Muscle of leg (tissue), 3 donors: ENCODE measurements at regions not wholly inside any gene's neighbourhood (a gene's known extent, or its start where the extent isn't known, plus 50 kb on each side); places are given as distances from the start of the nearest gene placed in this dataset.

ENCODE experiments used
- DNase-seq: peaks from one replicate; pipeline ENCODE4 v3.0.0; 2013
- H3K27ac ChIP-seq: one replicate; pipeline ENCODE4 v1.5.1; 2013; ENCODE audit warnings: mild to moderate bottlenecking, low read length, control low read depth
- H3K27me3 ChIP-seq: one replicate; pipeline ENCODE4 v1.6.1; 2013; ENCODE audit warnings: low read length; ENCODE audit not compliant: control insufficient read depth, insufficient read depth
- H3K36me3 ChIP-seq: one replicate; pipeline ENCODE4 v1.6.1; 2013; ENCODE audit warnings: low read length; ENCODE audit not compliant: control insufficient read depth, insufficient read depth
- H3K4me1 ChIP-seq: one replicate; pipeline ENCODE4 v1.6.1; 2013; ENCODE audit warnings: low read length; ENCODE audit not compliant: control insufficient read depth, insufficient read depth
- H3K4me3 ChIP-seq: one replicate; pipeline ENCODE4 v1.5.1; 2013; ENCODE audit warnings: low read length, control low read depth
- H3K9me3 ChIP-seq: replicated peaks from 2 replicates; pipeline ENCODE4 v1.6.1; 2013; ENCODE audit warnings: low read depth, low read length; ENCODE audit not compliant: control insufficient read depth
- WGBS: methylation state at CpG from one replicate; pipeline ENCODE4 v1.1.5; 2013; ENCODE audit warnings: missing lambda C conversion rate; ENCODE audit not compliant: insufficient coverage; 5-methylcytosine and 5-hydroxymethylcytosine counted together

DNA sequence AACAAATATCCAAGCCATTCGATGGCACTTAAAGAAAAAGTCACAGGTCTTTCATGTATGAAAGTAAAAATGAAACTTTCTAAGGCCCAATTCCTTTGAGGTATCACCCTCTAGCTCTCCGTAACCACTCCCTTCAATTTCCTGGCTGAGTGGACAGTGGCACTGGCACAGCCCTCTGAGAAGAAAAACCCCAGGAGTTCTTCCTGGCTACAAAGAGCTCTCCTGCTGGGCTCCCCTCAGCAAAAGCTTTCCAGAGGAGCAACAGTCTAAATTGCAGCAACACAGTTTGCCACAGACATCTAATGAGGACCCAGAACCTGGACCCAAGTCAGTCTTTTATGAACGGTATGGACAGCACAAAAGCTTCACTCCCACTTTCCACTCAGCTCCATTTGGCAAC, 71.8 kb downstream of the FUNDC1 start:
- Histone ChIP-seq H3K9me3 (no peaks in the 10 kb centered on the region), H3K4me3 (no peak overlapping the region)
- WGBS, result 69% methylated on average over 1 of the region's 3 CpGs

DNA sequence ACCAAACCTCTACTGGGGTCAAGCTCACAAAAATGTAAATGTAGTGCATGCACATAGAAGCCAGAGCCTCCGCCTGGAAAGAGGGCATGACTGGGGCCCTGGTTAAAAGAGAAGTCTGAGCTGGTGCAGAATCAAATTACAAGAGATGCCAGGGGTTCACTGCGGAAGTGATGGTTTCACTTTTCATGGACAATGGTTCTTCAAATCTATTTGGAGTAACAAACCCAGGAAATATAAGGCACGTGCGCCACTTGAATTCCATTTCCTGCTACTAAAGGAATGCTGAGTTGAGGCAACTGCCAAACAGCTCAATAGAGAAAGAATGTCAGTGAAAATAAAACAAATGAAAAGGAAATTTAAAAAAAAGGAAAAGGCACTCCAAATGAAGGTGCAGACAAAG, 79.8 kb downstream of the FUNDC1 start:
- WGBS, result 80% methylated on average over 1 of the region's 4 CpGs
- Histone ChIP-seq H3K4me1 (no peaks in the 10 kb centered on the region), H3K4me3 (no peak overlapping the region), H3K36me3 (no peaks in the 10 kb centered on the region), H3K27me3 (peaks cover 8% of the 10 kb centered on the region), H3K27ac (no peak overlapping the region), H3K9me3 (no peaks in the 10 kb centered on the region)
- DNase-seq, result peak; percentile 61

More for the DNA sequence above, 71.8 kb downstream of the FUNDC1 start:
- Histone ChIP-seq H3K27me3 (peaks cover 10% of the 10 kb centered on the region), H3K36me3 (no peaks in the 10 kb centered on the region), H3K27ac (no peak overlapping the region), H3K4me1 (no peaks in the 10 kb centered on the region)
- DNase-seq, result no peak

DNA sequence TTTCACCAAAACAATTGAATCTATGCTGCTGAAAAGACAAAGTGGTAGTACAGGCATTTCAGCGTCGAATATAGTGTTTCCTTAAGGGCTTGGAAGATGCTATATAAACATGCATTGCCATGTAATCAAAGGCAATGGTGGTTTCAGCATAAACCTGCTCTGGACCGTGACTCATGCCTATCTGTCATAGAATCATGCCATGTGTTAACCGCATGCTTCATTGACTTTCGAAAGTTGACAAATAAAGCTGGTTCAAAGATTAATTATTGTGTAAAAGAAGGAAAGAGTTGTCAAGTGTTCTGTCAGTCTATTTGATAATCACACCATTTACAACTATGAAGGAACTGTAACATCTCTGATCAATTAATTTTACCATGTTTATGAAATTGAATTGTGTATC, 83.2 kb downstream of the FUNDC1 start:
- Histone ChIP-seq H3K27me3 (peaks cover 7% of the 10 kb centered on the region), H3K4me1 (no peaks in the 10 kb centered on the region), H3K4me3 (no peak overlapping the region), H3K27ac (no peak overlapping the region), H3K36me3 (no peaks in the 10 kb centered on the region), H3K9me3 (no peaks in the 10 kb centered on the region)
- 83% methylated on average over 3 of the region's 5 CpGs for WGBS
- DNase-seq, result no peak

DNA sequence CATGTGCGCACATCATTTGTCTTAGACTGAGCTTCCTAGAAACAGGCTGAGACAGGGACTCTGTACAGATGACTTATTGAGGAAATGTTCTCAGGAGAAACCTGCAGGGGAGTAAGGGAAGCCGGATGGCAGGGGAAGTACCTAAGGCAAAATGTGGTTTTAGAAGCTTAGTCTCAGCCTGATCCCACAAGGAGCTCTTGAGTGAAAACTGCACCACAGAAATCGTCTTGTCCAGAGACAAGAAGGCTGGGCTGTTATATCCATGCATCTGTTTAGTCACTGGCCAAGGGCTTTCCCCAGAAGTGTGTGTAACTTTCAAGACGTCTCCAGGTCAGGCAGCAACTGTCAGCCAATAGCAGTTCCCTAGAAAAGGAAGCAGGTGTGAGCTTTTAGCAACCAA, 86.0 kb downstream of the FUNDC1 start:
- no peak for DNase-seq
- Histone ChIP-seq H3K27ac (no peak overlapping the region), H3K4me1 (no peaks in the 10 kb centered on the region), H3K4me3 (no peak overlapping the region), H3K36me3 (no peaks in the 10 kb centered on the region), H3K27me3 (peaks cover 9% of the 10 kb centered on the region), H3K9me3 (no peaks in the 10 kb centered on the region)
- 46% methylated on average over 3 of the region's 4 CpGs for WGBS

DNA sequence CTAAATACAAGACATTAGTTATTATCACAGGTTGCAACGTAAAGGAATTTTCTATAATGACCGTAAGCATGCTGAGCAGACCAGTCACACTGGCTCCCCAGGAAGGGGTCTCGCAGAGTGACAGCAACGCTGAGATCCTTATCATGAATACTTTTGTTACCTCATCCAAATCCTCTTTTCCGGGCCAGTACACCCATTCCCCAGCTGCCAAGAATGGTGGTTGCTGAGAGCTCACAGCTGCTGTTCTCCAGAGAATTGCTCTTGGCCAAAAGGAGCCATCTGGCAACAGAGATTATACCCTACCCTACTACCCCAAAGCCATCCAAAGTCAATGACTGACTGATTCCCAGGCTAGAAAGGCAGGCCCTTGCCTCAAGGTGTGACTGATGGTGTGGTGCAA, 91.6 kb downstream of the FUNDC1 start:
- no peaks in the 10 kb centered on the region for H3K9me3 ChIP-seq
- peaks cover 14% of the 10 kb centered on the region for H3K27me3 ChIP-seq
- H3K4me3 ChIP-seq, result no peak overlapping the region
- WGBS, result 100% methylated on average over 4 of the region's 5 CpGs
- DNase-seq, result no peak
- no peaks in the 10 kb centered on the region for H3K4me1 ChIP-seq
- H3K27ac ChIP-seq, result no peak overlapping the region
- no peaks in the 10 kb centered on the region for H3K36me3 ChIP-seq

DNA sequence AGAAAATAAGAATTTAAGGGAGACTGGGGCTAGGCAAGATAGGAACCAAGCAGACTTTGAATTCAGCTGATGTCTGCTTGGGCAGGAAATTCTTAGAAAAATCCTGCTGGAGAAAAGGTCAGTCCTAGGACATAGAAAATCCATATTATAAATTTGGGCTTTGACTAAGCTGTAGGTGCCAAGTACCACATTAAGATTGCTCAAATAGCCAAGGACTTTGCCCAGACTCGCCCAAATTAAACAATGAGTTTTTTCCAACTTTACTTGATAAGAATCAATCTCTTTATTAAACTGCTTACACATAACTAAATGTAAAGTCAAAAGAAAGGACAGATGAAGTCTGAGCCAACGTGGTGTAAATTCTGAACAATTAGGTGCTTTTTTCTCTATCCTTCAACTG, 95.4 kb downstream of the FUNDC1 start:
- H3K4me1 ChIP-seq, result no peaks in the 10 kb centered on the region
- H3K27me3 ChIP-seq, result peaks cover 11% of the 10 kb centered on the region
- H3K27ac ChIP-seq, result no peak overlapping the region
- H3K36me3 ChIP-seq, result no peaks in the 10 kb centered on the region
- no peak overlapping the region for H3K4me3 ChIP-seq
- H3K9me3 ChIP-seq, result no peaks in the 10 kb centered on the region
- no CpG with 5 or more reads among the region's 2 CpGs for WGBS
- DNase-seq, result no peak

DNA sequence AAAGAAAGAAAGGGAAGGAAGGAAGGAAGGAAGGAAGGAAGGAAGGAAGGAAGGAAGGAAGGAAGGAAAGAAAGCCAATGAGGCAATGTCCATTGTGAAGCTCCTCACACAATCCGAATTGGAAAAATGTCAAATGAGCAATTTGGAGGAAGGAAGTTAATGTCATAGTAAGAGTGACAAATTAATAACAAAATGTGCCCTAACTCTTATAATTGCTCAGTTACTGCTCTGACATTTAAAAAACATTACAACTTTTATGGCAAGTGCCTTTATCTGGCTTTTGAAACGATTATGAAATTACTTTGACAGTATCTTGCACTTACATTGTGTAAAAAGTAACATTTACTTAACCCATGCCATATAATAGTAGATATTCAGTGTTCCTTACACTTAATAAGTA, 96.5 kb upstream of the EFHC2 start:
- Histone ChIP-seq H3K36me3 (no peaks in the 10 kb centered on the region), H3K27me3 (peaks cover 4% of the 10 kb centered on the region), H3K27ac (no peak overlapping the region), H3K9me3 (no peaks in the 10 kb centered on the region), H3K4me1 (no peaks in the 10 kb centered on the region), H3K4me3 (no peak overlapping the region)
- no peak for DNase-seq
- no CpG with 5 or more reads among the region's 2 CpGs for WGBS

DNA sequence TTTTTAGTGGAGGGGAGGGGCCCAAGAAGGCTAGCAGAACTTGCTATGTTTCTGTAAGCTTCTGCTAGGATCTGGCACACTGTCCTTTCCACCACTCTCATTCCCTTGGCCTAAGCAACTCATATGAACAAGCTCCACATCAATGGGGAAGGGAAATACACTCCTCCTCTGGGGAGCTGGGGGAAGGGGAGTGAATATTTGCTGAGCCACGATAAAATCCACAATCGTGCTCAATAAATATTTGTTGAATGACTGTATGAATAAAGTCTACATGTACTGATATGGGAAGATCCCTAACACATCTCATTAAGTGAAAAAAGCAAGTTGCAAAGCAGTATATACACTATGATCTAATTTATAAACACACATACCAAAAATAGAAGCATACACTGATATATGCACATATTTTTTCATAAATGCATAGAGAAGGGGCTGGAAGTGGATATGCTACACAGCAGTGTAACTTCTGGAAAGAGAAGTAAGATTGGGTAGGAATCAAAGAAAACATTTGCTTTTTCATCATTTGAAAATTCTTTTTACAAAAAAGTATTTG, 95.8 kb upstream of the EFHC2 start:
- no peaks in the 10 kb centered on the region for H3K9me3 ChIP-seq

DNA sequence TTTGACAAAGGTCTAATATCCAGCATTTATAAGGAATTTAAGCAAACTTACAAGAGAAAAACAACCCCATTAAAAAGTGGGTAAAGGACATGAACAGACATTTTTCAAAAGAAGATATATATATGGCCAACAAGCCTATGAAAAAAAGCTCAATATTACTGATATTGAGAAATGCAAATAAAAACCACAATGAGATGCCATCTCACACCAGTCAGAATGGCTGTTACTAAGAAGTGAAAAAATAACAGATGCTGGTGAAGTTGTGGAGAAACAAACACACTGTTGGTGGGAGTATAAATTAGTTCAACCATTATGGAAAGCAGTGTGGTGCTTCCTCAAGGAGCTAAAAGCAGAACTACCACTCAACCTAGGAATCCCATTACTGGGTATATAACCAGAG, 91.6 kb upstream of the EFHC2 start:
- H3K9me3 ChIP-seq, result no peaks in the 10 kb centered on the region
- no peak overlapping the region for H3K27ac ChIP-seq
- H3K27me3 ChIP-seq, result peaks cover 6% of the 10 kb centered on the region
- no peak overlapping the region for H3K4me3 ChIP-seq
- no peaks in the 10 kb centered on the region for H3K36me3 ChIP-seq
- DNase-seq, result no peak
- H3K4me1 ChIP-seq, result no peaks in the 10 kb centered on the region

More for the DNA sequence above, 95.8 kb upstream of the EFHC2 start:
- Histone ChIP-seq H3K36me3 (no peaks in the 10 kb centered on the region), H3K4me3 (no peak overlapping the region), H3K27ac (no peak overlapping the region), H3K27me3 (peaks cover 4% of the 10 kb centered on the region), H3K4me1 (no peaks in the 10 kb centered on the region)
- WGBS, result no CpG with 5 or more reads among the region's 2 CpGs
- DNase-seq, result no peak

DNA sequence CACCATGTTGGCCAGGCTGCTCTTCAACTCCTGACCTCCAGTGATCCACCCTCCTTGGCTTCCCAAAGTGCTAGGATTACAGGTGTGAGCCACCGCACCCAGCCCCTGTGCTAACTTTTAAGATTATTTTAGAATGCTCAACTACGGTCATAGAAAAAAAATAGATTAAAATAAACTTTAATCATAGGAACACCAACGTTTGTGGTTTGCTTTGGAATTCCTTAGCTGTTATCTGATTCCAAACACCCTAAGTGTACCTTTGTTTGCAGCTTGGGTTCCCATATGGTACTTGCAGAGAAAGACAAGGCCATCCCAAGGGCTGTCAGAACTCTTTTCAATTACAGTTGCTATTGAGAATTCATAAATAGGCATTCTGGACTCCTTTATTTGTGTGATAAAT, 90.1 kb upstream of the EFHC2 start:
- Histone ChIP-seq H3K27ac (no peak overlapping the region), H3K4me3 (no peak overlapping the region)

DNA sequence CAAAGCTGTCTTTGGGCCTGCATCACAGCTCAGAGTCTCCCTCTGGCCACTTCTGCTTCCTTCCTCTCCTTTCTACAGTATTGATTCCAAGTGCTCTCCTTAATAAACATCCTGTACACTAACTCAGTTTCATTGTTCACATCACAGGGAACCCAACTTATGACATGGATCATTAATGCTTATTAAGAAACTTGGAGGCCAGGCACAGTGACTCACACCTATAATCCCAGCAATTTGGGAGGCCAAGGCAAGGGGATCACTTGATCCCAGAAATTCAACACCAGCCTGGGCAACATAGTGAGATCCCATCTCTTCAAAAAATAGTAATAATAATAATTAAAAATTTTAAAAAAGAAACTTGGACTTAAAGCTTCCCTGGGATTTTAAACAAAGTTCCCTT, 89.2 kb upstream of the EFHC2 start:
- no peaks in the 10 kb centered on the region for H3K9me3 ChIP-seq
- no peak overlapping the region for H3K27ac ChIP-seq
- no peaks in the 10 kb centered on the region for H3K36me3 ChIP-seq
- no peak overlapping the region for H3K4me3 ChIP-seq
- H3K27me3 ChIP-seq, result peaks cover 6% of the 10 kb centered on the region
- no peak for DNase-seq
- H3K4me1 ChIP-seq, result no peaks in the 10 kb centered on the region

More for the DNA sequence above, 90.1 kb upstream of the EFHC2 start:
- Histone ChIP-seq H3K27me3 (peaks cover 6% of the 10 kb centered on the region), H3K36me3 (no peaks in the 10 kb centered on the region), H3K4me1 (no peaks in the 10 kb centered on the region), H3K9me3 (no peaks in the 10 kb centered on the region)
- no peak for DNase-seq
- WGBS, result no CpG with 5 or more reads among the region's 3 CpGs
